GM12865 (cell line): ENCODE measurements at regions not wholly inside any gene's neighbourhood (a gene's known extent, or its start where the extent isn't known, plus 50 kb on each side); places are given as distances from the start of the nearest gene placed in this dataset.

ENCODE experiments used
- DNase-seq: peaks from one replicate; pipeline ENCODE4 v3.0.0; 2010; ENCODE audit warnings: low read depth
- H3K4me3 ChIP-seq: 2 replicates; pipeline ENCODE4 v1.5.1; 2011; ENCODE audit warnings: mild to moderate bottlenecking, low read depth, low read length, control low read depth
- TF ChIP-seq, protein P1 (sequence below): IDR thresholded peaks from 2 replicates; pipeline ENCODE4 v1.5.1; 2011; ENCODE audit warnings: low read length, control low read depth, low read depth, inconsistent platforms; ENCODE audit not compliant: insufficient read depth; ENCODE audit errors: missing control alignments

DNA sequence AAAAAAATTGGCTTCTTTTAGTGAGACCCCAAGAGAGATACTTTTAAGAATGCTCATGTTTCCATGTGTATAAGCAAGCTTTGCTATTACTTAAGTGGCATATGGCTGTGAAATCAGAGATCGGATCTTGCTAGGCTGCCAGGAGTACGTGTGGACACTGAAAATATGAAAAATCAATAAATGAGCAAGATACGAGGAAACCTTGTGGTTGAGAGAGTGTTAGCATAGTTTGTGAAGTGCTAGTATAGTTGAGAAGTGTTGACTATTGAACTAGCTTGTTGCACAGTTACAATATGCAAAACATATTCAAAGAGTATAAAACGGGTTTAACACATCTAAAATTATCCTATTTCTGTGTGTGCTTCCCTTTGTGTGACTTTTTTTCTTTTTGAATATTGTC is 230.9 kb upstream of the NOVA1 start:
- H3K4me3 ChIP-seq: no peak overlapping the region
- TF ChIP-seq, protein P1, sequence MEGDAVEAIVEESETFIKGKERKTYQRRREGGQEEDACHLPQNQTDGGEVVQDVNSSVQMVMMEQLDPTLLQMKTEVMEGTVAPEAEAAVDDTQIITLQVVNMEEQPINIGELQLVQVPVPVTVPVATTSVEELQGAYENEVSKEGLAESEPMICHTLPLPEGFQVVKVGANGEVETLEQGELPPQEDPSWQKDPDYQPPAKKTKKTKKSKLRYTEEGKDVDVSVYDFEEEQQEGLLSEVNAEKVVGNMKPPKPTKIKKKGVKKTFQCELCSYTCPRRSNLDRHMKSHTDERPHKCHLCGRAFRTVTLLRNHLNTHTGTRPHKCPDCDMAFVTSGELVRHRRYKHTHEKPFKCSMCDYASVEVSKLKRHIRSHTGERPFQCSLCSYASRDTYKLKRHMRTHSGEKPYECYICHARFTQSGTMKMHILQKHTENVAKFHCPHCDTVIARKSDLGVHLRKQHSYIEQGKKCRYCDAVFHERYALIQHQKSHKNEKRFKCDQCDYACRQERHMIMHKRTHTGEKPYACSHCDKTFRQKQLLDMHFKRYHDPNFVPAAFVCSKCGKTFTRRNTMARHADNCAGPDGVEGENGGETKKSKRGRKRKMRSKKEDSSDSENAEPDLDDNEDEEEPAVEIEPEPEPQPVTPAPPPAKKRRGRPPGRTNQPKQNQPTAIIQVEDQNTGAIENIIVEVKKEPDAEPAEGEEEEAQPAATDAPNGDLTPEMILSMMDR: no peak
- no peak for DNase-seq

DNA sequence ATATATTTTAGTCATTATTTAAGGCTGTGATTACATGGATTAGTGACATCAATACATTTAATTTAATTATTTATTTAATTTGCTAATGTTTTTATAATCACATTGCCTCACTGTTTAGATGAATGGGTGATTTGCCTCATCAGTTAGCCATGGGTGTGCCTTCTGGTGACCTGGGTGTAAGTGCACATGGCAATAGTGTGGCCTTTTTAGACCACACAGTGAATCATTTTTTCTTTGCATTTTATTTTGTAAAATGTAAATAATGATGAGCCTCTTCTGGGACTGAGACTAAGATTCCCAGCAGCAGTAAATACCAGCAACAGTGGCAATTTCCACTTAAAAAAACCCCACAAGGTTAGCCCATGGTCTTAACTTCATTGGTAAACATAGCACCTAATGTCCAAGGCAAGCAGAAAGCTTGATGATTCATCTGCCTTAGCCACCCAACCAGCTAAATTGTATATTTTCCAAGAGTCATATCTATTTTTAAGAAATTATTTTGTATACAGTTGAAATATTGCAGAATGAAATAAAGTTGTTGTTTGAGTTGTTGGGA is 235.9 kb upstream of the NOVA1 start:
- no peak overlapping the region for H3K4me3 ChIP-seq
- TF ChIP-seq, protein P1: no peak
- DNase-seq: no peak

DNA sequence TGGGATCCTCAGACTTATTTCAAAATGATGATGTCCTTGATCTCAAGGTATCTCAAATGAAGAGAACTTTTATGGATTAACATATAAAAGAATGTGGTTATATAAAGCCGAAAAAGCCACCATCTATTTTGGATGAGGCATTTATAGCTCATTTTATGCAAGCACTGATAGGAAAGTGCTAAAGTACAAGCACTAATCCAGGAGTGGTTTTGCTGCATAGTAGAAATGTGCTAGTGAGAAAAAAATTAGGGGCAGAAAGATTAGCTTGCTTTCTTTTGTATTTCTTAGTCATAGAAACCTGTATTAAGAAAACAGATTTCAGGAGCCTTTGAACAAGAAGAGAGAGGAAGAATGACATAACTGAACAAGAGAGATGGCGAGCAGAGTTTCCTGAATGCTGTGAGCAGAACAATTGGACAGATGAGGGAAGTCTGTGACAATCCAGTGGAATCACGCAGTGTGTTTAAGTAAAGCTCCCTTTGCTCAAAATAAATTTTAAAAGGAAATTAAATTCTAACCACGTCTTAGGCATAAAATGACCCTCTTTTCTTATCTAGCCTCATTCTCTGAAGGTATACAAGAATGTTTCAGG is 238.2 kb upstream of the NOVA1 start:
- no peak for DNase-seq
- H3K4me3 ChIP-seq: no peak overlapping the region
- TF ChIP-seq, protein P1: no peak

DNA sequence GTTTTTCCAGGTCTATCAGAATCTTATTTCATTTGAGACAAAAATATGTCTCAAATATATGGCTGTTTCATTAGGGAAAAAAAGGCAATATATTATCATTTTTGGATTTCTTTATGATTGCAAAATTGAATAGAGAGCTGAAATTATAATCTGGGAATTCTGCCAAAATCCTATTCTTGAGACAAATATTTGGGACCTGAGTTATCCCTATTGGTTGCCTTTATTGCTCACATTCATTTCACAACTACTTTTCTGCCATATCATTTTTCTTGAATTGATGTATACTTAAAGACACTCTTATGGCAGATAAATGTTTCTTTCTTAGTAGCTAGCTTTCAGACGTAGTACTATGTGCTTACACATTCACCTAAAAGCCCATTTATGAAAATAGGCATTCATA is 241.6 kb upstream of the NOVA1 start:
- TF ChIP-seq, protein P1: no peak
- no peak for DNase-seq
- H3K4me3 ChIP-seq: no peak overlapping the region

DNA sequence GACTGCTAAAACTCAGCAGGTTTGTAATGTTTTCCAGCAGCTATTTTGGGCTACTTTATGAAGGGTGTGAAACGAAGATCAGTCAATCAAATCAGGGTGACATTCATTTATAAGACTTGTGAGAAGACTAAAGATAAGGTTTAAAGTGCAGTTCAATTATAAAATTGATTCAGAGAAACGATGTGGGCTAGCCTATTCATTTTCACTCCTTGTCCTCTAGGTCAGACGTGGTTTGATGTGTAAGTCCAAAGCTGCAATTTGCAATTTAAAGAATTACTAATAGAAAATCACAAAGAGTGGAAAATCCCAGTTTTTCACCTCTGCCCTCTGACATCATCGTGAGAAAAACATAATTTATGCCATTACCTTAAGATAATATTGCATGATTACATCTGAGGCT is 243.5 kb upstream of the NOVA1 start:
- H3K4me3 ChIP-seq: no peak overlapping the region
- no peak for DNase-seq
- TF ChIP-seq, protein P1: no peak

DNA sequence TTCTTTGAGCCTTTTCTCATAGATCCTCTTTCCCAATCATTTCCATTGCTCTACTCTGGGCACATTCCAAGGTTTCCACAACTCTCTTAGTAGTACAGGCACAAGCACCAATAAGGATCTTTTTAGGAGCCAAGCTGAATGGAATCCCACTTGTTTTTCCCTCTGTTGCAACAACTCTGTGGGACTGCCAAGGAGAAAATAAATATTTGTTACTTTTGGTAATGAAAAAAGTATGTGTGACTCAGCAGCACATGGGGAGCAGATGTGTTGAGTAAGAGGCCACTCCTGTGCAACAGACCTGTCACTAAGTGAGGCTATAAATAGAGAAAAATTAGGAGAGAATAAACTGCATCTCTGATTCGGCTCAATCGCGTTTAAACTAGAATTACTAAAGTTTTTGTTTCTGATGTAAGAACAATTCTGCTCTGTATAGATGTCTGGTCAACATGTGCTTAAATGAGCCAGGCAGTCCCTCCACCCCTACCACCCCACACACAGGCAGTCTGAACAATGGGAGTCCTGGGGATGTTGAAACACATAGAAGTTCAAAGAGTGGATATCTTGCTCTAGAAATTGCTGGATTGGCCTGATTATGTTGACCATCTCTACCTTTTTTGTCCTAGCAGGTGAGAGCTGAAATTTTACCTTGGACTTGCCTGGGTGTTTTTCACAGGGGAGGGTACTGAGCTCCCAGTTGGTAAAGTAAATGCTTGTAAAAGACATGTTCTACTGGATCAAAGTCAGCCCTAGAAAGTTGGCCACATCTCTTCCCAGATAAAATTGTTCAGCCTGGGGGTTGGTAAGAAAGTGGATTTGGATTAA is 244.3 kb upstream of the NOVA1 start:
- no peak for DNase-seq
- TF ChIP-seq, protein P1: no peak
- H3K4me3 ChIP-seq: no peak overlapping the region
